ENCODE measurements at regions not wholly inside any gene's neighbourhood (a gene's known extent, or its start where the extent isn't known, plus 50 kb on each side); places are given as distances from the start of the nearest gene placed in this dataset.
"Not testable (repeated sequence)": the region's sequence is repeated elsewhere in the genome, so short reads cannot be mapped to it uniquely, and the experiment has no call there.

- DNase-seq (ENCODE audit: low read depth), result no peak
Measured at GRCh38 chr14:35938770-35939169, 112.6 kb downstream of the BRMS1L start.

DNA sequence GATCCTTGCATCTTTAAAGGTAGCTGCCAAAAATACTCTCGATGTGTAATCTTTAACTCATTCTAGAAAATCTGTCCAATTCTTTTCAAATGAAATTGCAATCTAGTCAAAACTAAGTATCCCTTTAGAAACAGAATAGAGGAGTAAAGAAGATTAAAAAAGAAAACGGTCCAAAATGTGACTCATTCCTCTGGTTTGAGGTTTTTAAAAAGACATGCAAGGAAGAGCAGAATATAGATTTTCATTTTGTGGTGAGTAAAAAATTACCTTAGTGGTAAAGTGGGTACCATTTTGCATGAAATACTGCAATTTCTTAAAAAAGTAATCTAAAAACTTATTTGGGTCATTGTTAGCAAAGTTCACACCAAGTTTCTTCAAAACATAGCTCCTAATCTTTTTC lies 108.4 kb downstream of the BRMS1L start:
- no peak for DNase-seq (ENCODE audit: low read depth)

DNA sequence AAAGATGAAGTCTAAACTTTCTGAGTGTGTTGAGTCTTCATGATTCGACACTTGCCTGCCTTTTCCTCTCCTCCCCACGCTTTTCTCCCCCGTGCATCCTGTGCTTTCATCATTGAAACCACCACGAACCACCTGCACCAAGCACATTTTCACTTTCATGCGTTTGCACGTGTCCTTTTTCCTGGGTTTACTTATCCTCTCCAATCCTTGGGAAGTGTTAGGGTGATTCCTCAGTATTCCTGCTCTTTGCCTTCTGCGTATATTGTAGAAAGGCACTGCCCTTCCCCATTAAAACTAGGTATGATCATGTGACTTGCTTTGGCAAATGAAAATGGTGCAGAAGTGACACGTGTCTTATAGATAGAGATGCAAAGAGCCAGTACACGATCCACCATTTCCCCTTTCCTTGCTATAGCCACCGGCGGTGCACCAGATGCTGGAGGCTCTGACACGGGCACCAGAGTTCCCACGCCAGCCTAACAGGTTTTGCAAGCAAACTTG lies 106.6 kb downstream of the BRMS1L start:
- DNase-seq (ENCODE audit: low read depth), result no peak

- no peak for DNase-seq (ENCODE audit: low read depth)
Measured at GRCh38 chr14:35932136-35932535, 106.0 kb downstream of the BRMS1L start.

DNA sequence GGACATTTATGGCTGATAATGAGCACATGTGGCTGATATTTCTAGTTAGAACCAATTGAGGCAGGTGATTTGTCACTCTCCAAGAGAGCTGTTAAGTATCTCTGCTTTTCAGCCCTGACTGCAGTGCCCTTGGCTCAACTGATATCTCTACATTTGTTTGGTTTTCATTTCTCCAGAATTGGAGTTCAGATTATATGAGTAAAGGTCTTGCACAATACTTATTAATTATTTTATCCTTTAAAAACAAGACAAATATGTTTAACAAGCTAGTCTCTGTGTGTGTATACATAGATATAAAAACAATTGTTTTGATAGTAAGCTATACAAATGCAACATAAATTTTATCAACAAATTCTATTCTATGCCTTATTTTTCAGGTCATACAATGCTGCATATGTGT lies 105.2 kb downstream of the BRMS1L start:
- no peak for DNase-seq (ENCODE audit: low read depth)

DNA sequence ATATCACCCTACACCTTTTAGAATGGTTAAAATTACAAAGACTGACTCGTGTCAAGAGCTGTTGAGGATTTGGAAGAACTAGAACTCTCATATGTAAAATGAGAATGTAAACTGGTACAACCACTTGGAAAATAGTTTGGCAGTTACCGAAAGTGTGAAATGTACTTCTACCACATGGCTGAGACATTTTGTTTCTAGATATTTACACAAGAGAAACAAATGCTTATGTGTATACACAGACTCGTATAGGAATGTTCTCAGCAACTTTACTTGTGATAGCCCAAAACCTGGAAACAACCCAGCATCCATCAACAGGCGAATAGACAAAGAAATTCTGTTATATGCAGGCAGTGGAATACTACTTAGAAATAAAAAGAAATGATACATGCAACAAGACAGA lies 103.0 kb downstream of the BRMS1L start:
- no peak for DNase-seq (ENCODE audit: low read depth)

DNA sequence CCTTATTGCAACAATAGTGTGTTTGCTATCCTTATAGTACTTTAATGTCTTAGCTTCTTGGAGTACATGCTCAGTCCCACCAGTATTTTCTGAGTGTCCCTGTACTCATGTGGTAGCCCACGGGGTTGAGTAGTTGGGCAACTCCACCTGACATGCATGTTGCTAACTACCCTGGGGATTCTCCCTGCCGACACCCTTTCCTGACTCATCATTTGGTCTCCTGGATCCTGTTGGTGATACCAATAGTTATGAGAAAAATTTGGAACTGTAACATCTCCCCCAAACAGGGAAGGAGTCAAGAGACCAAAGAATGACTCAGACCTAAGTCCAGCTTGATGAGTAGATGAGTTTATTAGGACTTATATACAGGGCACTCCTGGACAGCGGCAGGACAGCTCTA lies 101.6 kb downstream of the BRMS1L start:
- peak; percentile 0 for DNase-seq (ENCODE audit: low read depth)

DNA sequence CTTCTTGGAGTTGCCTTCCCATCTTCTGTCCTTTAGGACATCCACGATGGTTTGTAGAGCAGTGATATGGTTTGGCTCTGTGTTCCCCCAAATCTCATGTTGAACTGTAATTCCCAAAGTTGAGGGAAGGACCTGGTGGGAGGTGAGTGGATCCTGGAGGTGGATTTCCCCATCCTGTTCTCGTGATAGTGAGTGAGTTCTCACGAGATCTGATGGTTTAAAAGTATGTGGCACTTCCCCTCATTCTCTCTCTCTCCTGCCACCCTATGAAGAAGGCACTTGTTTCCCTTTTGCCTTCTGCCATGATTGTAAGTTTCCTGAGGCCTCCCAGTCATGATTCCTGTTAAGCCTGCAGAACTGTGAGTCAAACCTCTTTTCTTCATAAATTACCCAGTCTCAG lies 99.2 kb downstream of the BRMS1L start:
- DNase-seq (ENCODE audit: low read depth), result no peak

- not testable (repeated sequence) for DNase-seq (ENCODE audit: low read depth)
Measured at GRCh38 chr14:35922590-35922989, 96.5 kb downstream of the BRMS1L start.

GRCh38 chr14:35921745-35922144 lies 95.6 kb downstream of the BRMS1L start:
- no peak for DNase-seq (ENCODE audit: low read depth)
